K562 (cell line): ENCODE measurements at regions not wholly inside any gene's neighbourhood (a gene's known extent, or its start where the extent isn't known, plus 50 kb on each side); places are given as distances from the start of the nearest gene placed in this dataset.

Experiments
- BDP1 ChIP-seq: IDR thresholded peaks from 3 replicates; pipeline ENCODE4 v1.6.1; 2011; ENCODE audit not compliant: insufficient read length, insufficient read depth
- CHCHD3 ChIP-seq: fragments of 250-450 bp; sonication (Bioruptor Pico); IDR thresholded peaks from 2 replicates; pipeline ENCODE4 v2.1.2; 2022; ENCODE audit warnings: mild to moderate bottlenecking
- KLF16 ChIP-seq: IDR thresholded peaks from 2 replicates; pipeline ENCODE4 v1.6.1; 2016; ENCODE audit warnings: antibody characterized with exemption
- POLR2H ChIP-seq: IDR thresholded peaks from 2 replicates; pipeline ENCODE4 v1.6.1; 2016; ENCODE audit warnings: missing genetic modification characterization, low read depth, mild to moderate bottlenecking, control low read depth, missing compliant biosample characterization, moderate library complexity
- PREB ChIP-seq: sonication (generic); formaldehyde crosslinking; IDR thresholded peaks from 2 replicates; pipeline ENCODE4 v1.8.1; 2023; ENCODE audit warnings: mild to moderate bottlenecking, missing genetic modification reagents
- RERE ChIP-seq: sonication (generic); formaldehyde crosslinking; IDR thresholded peaks from 2 replicates; pipeline ENCODE4 v1.8.0; 2023; ENCODE audit warnings: missing genetic modification reagents, mild to moderate bottlenecking, borderline replicate concordance
- RFX5 ChIP-seq: IDR thresholded peaks from 2 replicates; pipeline ENCODE4 v1.6.1; 2011; ENCODE audit warnings: low read depth, mild to moderate bottlenecking, improper control_type of control experiment, low read length
- SIX5 ChIP-seq, 2 experiments: IDR thresholded peaks; 2 replicates each; pipeline ENCODE4 v1.6.1; 2011; ENCODE audit warnings: low read length in 2 of 2, borderline replicate concordance in 1 of 2, low read depth in 1 of 2, mild to moderate bottlenecking in 1 of 2, moderate library complexity in 1 of 2; ENCODE audit not compliant: insufficient read depth in 1 of 2
- SMARCA4 ChIP-seq: fragments of 450-650 bp; IDR thresholded peaks from 2 replicates; pipeline ENCODE4 v1.6.1; 2016
- SREBF1 ChIP-seq: fragments of 150-350 bp; IDR thresholded peaks from 2 replicates; pipeline ENCODE4 v1.6.1; 2014; ENCODE audit warnings: antibody characterized with exemption, low read depth, low read length, borderline replicate concordance
- STAT6 ChIP-seq: sonication (generic); formaldehyde crosslinking; IDR thresholded peaks from 2 replicates; pipeline ENCODE4 v1.8.1; 2023; ENCODE audit warnings: mild to moderate bottlenecking, missing genetic modification reagents
- TCF3 ChIP-seq: sonication (generic); formaldehyde crosslinking; IDR thresholded peaks from 2 replicates; pipeline ENCODE4 v1.4.0; 2020; ENCODE audit warnings: mild to moderate bottlenecking, missing genetic modification reagents
- TEAD2 ChIP-seq: fragments of 450-650 bp; IDR thresholded peaks from 2 replicates; pipeline ENCODE4 v1.6.1; 2016; ENCODE audit warnings: missing genetic modification characterization, control low read depth, missing compliant biosample characterization
- ZNF124 ChIP-seq: sonication (generic); formaldehyde crosslinking; IDR thresholded peaks from 2 replicates; pipeline ENCODE4 v1.8.1; 2022; ENCODE audit warnings: missing genetic modification reagents
- ZNF212 ChIP-seq: fragments of 450-650 bp; formaldehyde crosslinking; IDR thresholded peaks from 2 replicates; pipeline ENCODE4 v1.4.0; 2020; ENCODE audit warnings: mild to moderate bottlenecking
- ZNF436 ChIP-seq: fragments of 250-450, 450-650 bp; sonication (Bioruptor Pico); formaldehyde crosslinking; IDR thresholded peaks from 2 replicates; pipeline ENCODE4 v1.7.0; 2020; ENCODE audit warnings: mild to moderate bottlenecking
- ZNF551 ChIP-seq: fragments of 250-450 bp; sonication (Bioruptor Pico); IDR thresholded peaks from 2 replicates; pipeline ENCODE4 v1.5.0; 2021; ENCODE audit warnings: mild to moderate bottlenecking, moderate library complexity
- ZSCAN29 ChIP-seq: fragments of 450-650 bp; IDR thresholded peaks from 2 replicates; pipeline ENCODE4 v1.6.1; 2017

- no peak for TF ChIP-seq ZSCAN29
- no peak for TF ChIP-seq RFX5
- TF ChIP-seq SREBF1, result no peak
- TF ChIP-seq RERE (CRISPR knock-in tag), result no peak
- no peak for TF ChIP-seq SMARCA4
- no peak for TF ChIP-seq STAT6
- no peak for TF ChIP-seq ZNF551 (CRISPR knock-in tag)
- TF ChIP-seq BDP1, result no peak
- TF ChIP-seq KLF16, result no peak
- no peak for TF ChIP-seq ZNF436 (CRISPR knock-in tag)
- TF ChIP-seq ZNF124, result no peak
- TF ChIP-seq SIX5 (IDR thresholded peaks at IDR 0.05; ENCODE audit: borderline replicate concordance in 1 of 2, insufficient read depth in 1 of 2, low read depth in 1 of 2, low read length in 2 of 2), result no peak
- TF ChIP-seq TCF3, result no peak
- TF ChIP-seq PREB (CRISPR knock-in tag), result no peak
- TF ChIP-seq ZNF212 (CRISPR knock-in tag), result no peak
- TF ChIP-seq POLR2H (tag), result no peak
- no peak for TF ChIP-seq CHCHD3 (CRISPR knock-in tag)
- TF ChIP-seq TEAD2 (tag), result no peak
These were observed 160.2 kb upstream of the KAZN start (continued) for GRCh38 chr1:14438127-14438769.
